ENCODE measurements at regions not wholly inside any gene's neighbourhood (a gene's known extent, or its start where the extent isn't known, plus 50 kb on each side); places are given as distances from the start of the nearest gene placed in this dataset.

- no peak for TF ChIP-seq CTCF (conservative IDR thresholded peaks at IDR 0.05; ENCODE audit: low read depth, low read length)
- TF ChIP-seq EZH2 (IDR thresholded peaks at IDR 0.05; ENCODE audit: low read length, unreplicated experiment), result no peak
Measured at GRCh38 chr11:95456714-95457491, 225.9 kb upstream of the SESN3 start.
